ENCODE measurements at regions not wholly inside any gene's neighbourhood (a gene's known extent, or its start where the extent isn't known, plus 50 kb on each side); places are given as distances from the start of the nearest gene placed in this dataset.
"Not testable (repeated sequence)": the region's sequence is repeated elsewhere in the genome, so short reads cannot be mapped to it uniquely, and the experiment has no call there.

DNA sequence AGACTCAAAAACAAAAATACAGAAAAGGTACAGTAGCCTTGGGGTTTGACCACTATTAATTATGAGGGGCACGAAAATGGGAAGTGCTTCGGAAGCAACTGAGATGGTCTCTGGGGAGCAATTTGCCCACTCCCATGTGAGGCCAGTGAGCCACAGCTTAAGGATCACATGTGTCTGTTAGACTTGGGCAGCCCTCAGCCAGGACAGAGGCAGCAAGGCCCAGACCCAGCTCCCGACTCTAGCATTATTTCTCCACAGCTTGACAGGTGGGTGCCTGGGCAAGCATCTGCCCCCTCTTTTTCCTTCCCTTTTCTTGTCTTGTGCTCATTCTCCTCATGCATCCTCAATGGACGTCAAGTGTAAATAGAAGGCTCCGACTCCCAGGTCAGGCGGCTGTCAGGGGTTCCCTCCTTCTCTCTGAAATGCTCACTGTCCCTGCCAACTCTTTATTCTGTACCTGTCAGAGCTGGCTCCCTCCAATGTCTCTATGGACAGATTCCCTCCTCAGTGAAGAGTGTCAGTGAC lies 137.0 kb upstream of the RCN1 start:
- H3K27me3 ChIP-seq, result no peaks in the 10 kb centered on the region
- no peaks in the 10 kb centered on the region for H3K9me3 ChIP-seq
- intact Hi-C loops (cut with DNase I; ENCODE audit: low total_unique reads), result loop anchor here (2.0 kb wide), 1 partner anchor 73 kb away; no protein-coding TSS in a partner anchor
- no peaks in the 10 kb centered on the region for H3K4me1 ChIP-seq
- no peak overlapping the region for H3K4me3 ChIP-seq
- H3K27ac ChIP-seq, result no peak overlapping the region
- no peak for DNase-seq (ENCODE audit: low spot score in 2 of 2)
- no peak for TF ChIP-seq POLR2A (IDR thresholded peaks at IDR 0.05)
- TF ChIP-seq POLR2AphosphoS5 (IDR thresholded peaks at IDR 0.05), result no peak
- TF ChIP-seq, protein P1, sequence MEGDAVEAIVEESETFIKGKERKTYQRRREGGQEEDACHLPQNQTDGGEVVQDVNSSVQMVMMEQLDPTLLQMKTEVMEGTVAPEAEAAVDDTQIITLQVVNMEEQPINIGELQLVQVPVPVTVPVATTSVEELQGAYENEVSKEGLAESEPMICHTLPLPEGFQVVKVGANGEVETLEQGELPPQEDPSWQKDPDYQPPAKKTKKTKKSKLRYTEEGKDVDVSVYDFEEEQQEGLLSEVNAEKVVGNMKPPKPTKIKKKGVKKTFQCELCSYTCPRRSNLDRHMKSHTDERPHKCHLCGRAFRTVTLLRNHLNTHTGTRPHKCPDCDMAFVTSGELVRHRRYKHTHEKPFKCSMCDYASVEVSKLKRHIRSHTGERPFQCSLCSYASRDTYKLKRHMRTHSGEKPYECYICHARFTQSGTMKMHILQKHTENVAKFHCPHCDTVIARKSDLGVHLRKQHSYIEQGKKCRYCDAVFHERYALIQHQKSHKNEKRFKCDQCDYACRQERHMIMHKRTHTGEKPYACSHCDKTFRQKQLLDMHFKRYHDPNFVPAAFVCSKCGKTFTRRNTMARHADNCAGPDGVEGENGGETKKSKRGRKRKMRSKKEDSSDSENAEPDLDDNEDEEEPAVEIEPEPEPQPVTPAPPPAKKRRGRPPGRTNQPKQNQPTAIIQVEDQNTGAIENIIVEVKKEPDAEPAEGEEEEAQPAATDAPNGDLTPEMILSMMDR (IDR thresholded peaks at IDR 0.05), result no peak
- H3K36me3 ChIP-seq, result no peaks in the 10 kb centered on the region

DNA sequence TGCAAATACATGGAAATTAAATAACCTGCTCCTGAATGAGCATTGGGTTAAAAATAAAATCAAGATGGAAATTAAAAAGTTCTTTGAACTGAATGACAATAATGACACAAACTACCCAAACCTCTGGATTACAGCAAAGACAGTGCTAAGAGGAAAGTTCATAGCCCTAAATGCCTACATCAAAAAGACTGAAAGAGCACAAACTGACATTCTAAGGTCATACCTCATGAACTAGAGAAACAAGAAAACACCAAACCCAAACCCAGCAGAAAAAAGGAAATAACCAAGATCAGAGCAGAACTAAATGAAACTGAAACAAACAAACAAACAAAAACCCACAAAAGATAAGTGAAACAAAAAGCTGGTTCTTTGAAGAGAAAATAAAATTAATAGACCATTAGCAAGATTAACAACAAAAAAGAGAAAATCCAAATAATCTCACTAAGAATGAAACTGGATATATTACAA lies 138.6 kb upstream of the PAX6 start:
- H3K36me3 ChIP-seq; H3K4me3 ChIP-seq; H3K4me1 ChIP-seq; H3K27ac ChIP-seq; H3K9me3 ChIP-seq; H3K27me3 ChIP-seq; DNase-seq (ENCODE audit: low spot score in 2 of 2); intact Hi-C loops (cut with DNase I; ENCODE audit: low total_unique reads): not testable (repeated sequence)

DNA sequence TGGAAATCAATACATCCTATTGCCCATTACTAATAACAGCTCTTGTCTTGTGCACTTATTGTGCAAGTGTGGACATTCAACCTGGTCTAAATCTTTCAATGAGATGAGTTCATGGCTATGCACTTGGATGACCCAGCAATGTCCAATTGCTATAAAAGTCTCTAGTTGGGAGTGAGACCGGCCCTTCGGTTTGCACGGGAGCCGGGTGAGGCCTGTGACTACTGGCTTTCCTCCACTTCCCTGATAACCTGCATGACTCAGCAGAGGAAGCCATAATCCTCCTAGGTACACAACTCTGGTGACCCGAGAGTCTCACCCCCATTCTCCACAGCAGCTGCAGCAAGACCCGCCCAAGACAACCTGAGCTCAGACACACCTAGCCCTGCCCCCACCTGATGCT lies 135.9 kb upstream of the PAX6 start:
- intact Hi-C loops (cut with DNase I; ENCODE audit: low total_unique reads), result no loop called here
- DNase-seq (ENCODE audit: low spot score in 2 of 2), result no peak
- H3K27ac ChIP-seq, result no peak overlapping the region
- H3K27me3 ChIP-seq, result no peaks in the 10 kb centered on the region
- no peaks in the 10 kb centered on the region for H3K4me1 ChIP-seq
- TF ChIP-seq POLR2AphosphoS5 (IDR thresholded peaks at IDR 0.05) (no peak), POLR2A (IDR thresholded peaks at IDR 0.05) (no peak)
- TF ChIP-seq, protein P1 (IDR thresholded peaks at IDR 0.05), result no peak
- H3K4me3 ChIP-seq, result no peak overlapping the region
- no peaks in the 10 kb centered on the region for H3K36me3 ChIP-seq
- H3K9me3 ChIP-seq, result no peaks in the 10 kb centered on the region

DNA sequence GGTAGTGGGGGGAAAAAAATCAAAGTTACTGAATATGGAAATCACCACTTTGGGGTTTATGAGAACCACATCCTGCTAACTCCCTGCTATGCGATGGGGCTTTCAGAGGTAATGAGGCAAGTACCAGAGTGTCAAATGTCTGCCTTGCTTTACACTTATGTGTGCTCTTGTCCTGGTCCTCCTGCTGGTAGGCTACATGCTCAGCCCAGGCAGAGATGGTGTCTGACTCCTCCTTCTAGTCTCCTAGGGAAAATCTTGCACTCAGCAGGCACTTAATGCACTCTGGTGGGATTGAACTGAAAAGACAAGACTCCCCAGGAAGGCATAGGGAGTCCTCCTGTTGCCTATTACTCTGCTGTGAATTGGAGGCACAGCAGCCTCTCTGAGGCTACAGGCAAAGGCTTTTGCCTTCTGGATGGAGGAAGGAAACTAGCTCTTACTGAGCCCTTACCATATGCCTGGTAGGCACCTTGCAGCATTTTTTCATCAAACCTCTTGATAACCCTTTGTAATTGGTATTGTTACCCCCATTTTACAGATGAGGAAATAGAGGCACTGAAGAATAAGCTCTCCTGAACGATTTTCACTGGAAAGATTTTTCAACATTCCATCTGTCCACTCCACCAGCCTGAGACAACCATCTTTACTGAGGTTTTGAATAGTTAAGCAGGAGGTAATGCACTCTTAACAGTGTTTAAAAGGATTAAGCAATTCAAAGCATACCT lies 132.1 kb upstream of the PAX6 start:
- H3K27ac ChIP-seq, result no peak overlapping the region
- no peak overlapping the region for H3K4me3 ChIP-seq
- no peaks in the 10 kb centered on the region for H3K27me3 ChIP-seq
- H3K4me1 ChIP-seq, result no peaks in the 10 kb centered on the region
- TF ChIP-seq POLR2A (IDR thresholded peaks at IDR 0.05) (no peak), POLR2AphosphoS5 (IDR thresholded peaks at IDR 0.05) (no peak)
- TF ChIP-seq, protein P1 (IDR thresholded peaks at IDR 0.05), result no peak
- no peaks in the 10 kb centered on the region for H3K9me3 ChIP-seq
- no peaks in the 10 kb centered on the region for H3K36me3 ChIP-seq
- intact Hi-C loops (cut with DNase I; ENCODE audit: low total_unique reads), result no loop called here
- no peak for DNase-seq (ENCODE audit: low spot score in 2 of 2)

DNA sequence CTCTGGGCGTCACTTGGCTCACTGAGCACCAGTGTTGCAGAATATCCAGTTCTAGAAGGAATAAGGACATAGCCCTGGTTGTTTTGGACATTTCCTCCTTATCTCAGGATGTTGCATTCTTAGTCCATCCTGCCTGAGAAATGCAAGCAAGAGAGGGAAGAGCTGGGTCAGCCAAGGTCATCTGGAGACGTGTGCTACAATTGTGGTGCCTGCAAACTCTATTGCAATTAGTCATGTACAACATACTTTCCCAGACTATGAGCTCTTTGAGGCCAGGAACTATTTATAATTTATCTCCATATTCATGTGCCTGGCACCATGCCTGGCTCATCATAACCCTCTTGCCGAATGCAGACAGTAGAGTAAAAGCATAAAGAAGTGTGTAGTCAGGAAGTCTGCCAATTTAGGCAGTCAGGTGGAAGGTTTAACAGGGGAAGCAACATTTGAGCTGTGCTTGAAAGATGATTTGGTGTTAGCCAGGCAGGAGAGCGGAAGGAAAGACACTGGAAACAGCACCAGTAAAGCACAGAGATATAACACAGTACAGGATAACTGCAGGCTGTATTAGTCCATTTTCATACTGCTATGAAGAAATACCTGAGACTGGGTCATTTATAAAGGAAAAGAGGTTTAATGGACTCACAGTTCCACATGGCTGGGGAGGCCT lies 129.4 kb upstream of the PAX6 start:
- TF ChIP-seq, protein P1 (IDR thresholded peaks at IDR 0.05), result no peak
- no peak for TF ChIP-seq POLR2A (IDR thresholded peaks at IDR 0.05)
- TF ChIP-seq POLR2AphosphoS5 (IDR thresholded peaks at IDR 0.05), result no peak
- intact Hi-C loops (cut with DNase I; ENCODE audit: low total_unique reads), result no loop called here
- no peaks in the 10 kb centered on the region for H3K36me3 ChIP-seq
- H3K27ac ChIP-seq, result no peak overlapping the region
- H3K27me3 ChIP-seq, result no peaks in the 10 kb centered on the region
- H3K4me1 ChIP-seq, result no peaks in the 10 kb centered on the region
- no peak overlapping the region for H3K4me3 ChIP-seq
- no peaks in the 10 kb centered on the region for H3K9me3 ChIP-seq
- DNase-seq (ENCODE audit: low spot score in 2 of 2), result no peak

All from breast epithelium (tissue), 4 donors.